ENCODE measurements at regions not wholly inside any gene's neighbourhood (a gene's known extent, or its start where the extent isn't known, plus 50 kb on each side); places are given as distances from the start of the nearest gene placed in this dataset.

DNA sequence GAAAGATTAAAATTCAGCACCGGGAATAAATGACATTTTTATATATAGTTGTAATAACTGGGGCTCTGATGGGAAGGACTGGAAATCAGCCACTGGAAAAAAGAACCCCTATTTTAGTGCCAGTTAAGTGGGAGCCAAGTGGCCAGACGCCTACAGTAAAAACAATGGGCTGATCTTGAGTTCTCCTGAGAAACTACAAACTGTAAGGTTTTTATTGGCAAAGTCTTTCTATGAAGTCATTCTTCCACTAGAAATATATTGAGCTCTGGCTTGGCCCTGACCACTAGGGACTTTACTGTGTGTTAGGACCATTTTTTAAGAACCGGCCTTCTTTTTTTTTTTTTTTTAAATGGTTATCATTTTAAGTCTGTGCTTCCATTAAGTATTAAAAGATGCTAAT lies 79.6 kb downstream of the ZNF22 start:
- TF ChIP-seq POLR2A (IDR thresholded peaks at IDR 0.05) (no peak), CTCF (IDR thresholded peaks at IDR 0.05) (no peak)

Data from right lobe of liver (tissue), 4 donors.